ENCODE measurements at regions not wholly inside any gene's neighbourhood (a gene's known extent, or its start where the extent isn't known, plus 50 kb on each side); places are given as distances from the start of the nearest gene placed in this dataset.

DNA sequence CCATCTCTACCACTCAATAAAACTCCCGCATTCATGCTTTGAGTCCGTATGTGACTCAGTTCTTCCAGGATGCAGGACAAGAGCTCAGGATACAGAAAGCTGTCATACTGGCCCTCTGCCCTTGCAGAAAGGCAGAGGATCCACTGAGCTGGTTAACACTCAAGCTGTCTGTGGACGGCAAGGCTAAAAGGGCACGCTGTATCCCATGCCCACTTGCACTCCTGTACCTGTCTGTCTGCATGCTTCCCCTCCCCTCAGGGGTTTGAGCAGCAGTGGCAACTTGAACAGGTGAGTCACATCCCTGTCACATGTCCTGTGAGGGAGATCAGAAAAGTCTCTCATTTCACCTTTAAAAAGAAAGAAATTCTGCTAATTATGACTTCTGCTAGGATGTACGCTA, 293.8 kb downstream of the HS3ST3B1 start:
- no peak for TF ChIP-seq CTCF (IDR thresholded peaks at IDR 0.05; ENCODE audit: low read depth, low read length)
- TF ChIP-seq POLR2A (IDR thresholded peaks at IDR 0.05; ENCODE audit: extremely low read depth, insufficient read length) = no peak
- no peak for TF ChIP-seq MAX (IDR thresholded peaks at IDR 0.05; ENCODE audit: low read depth, low read length)
- TF ChIP-seq MYC (IDR thresholded peaks at IDR 0.05; ENCODE audit: low read depth, low read length) = no peak

Data from NB4 (cell line).